DMS153 treated with DMSO at 0.1 percent for 48 hours (cell line): ENCODE measurements at regions not wholly inside any gene's neighbourhood (a gene's known extent, or its start where the extent isn't known, plus 50 kb on each side); places are given as distances from the start of the nearest gene placed in this dataset.
"Not testable (repeated sequence)": the region's sequence is repeated elsewhere in the genome, so short reads cannot be mapped to it uniquely, and the experiment has no call there.

Experiments used
- DNase-seq: peaks from one replicate; lab custom pipeline; 2025; ENCODE audit not compliant: unreplicated experiment; lab: John Stamatoyannopoulos, UW

GRCh38 chr9:10818206-10818605, 205.4 kb upstream of the PTPRD start:
- no peak for DNase-seq

- DNase-seq: no peak
Measured at GRCh38 chr9:10835791-10836463, 223.1 kb upstream of the PTPRD start.

- DNase-seq: no peak
Measured at GRCh38 chr9:10843151-10843550, 230.3 kb upstream of the PTPRD start.

GRCh38 chr9:10855847-10856246, 243.0 kb upstream of the PTPRD start:
- DNase-seq: peak; percentile 19

GRCh38 chr9:10858817-10859216, 246.0 kb upstream of the PTPRD start:
- no peak for DNase-seq

GRCh38 chr9:10863476-10863875, 250.7 kb upstream of the PTPRD start:
- no peak for DNase-seq

- DNase-seq: no peak
Measured at GRCh38 chr9:10867194-10867593, 254.4 kb upstream of the PTPRD start.

GRCh38 chr9:10869687-10870086, 256.9 kb upstream of the PTPRD start:
- no peak for DNase-seq

- no peak for DNase-seq
Measured at GRCh38 chr9:10873999-10874398, 261.2 kb upstream of the PTPRD start.

- no peak for DNase-seq
Measured at GRCh38 chr9:10875752-10876151, 262.9 kb upstream of the PTPRD start.

- no peak for DNase-seq
Measured at GRCh38 chr9:10876333-10876732, 263.5 kb upstream of the PTPRD start.

GRCh38 chr9:10890266-10890665, 277.5 kb upstream of the PTPRD start:
- not testable (repeated sequence) for DNase-seq

GRCh38 chr9:10899509-10899908, 286.7 kb upstream of the PTPRD start:
- DNase-seq: no peak

- DNase-seq: no peak
Measured at GRCh38 chr9:10903969-10904368, 291.2 kb upstream of the PTPRD start.

- no peak for DNase-seq
Measured at GRCh38 chr9:10910779-10911178, 298.0 kb upstream of the PTPRD start.

GRCh38 chr9:10911373-10911772, 298.6 kb upstream of the PTPRD start:
- DNase-seq: no peak

GRCh38 chr9:10917001-10917400, 304.2 kb upstream of the PTPRD start:
- DNase-seq: no peak

GRCh38 chr9:10921671-10922070, 308.9 kb upstream of the PTPRD start:
- DNase-seq: no peak

- no peak for DNase-seq
Measured at GRCh38 chr9:10925896-10926295, 313.1 kb upstream of the PTPRD start.

- DNase-seq: no peak
Measured at GRCh38 chr9:10928372-10928771, 315.6 kb upstream of the PTPRD start.

- DNase-seq: no peak
Measured at GRCh38 chr9:10930081-10930480, 317.3 kb upstream of the PTPRD start.

- DNase-seq: peak; percentile 30
Measured at GRCh38 chr9:10946676-10947410, 334.0 kb upstream of the PTPRD start.

GRCh38 chr9:10957878-10958277, 345.1 kb upstream of the PTPRD start:
- DNase-seq: no peak
